ENCODE measurements at regions not wholly inside any gene's neighbourhood (a gene's known extent, or its start where the extent isn't known, plus 50 kb on each side); places are given as distances from the start of the nearest gene placed in this dataset.

GRCh38 chr20:8082025-8082424, 50.0 kb upstream of the PLCB1 start:
- Histone ChIP-seq H2AFZ (ENCODE audit: control insufficient read depth, low read length) (no peak overlapping the region), H3K27me3 (ENCODE audit: control insufficient read depth, extremely low read depth, insufficient read depth, low read length) (no peaks in the 10 kb centered on the region), H3K9ac (ENCODE audit: control insufficient read depth, extremely low read depth, insufficient read depth, low read length) (no peak overlapping the region), H3K4me2 (ENCODE audit: control insufficient read depth, extremely low read depth, insufficient read depth, low read depth, low read length) (no peak overlapping the region), H3K4me1 (ENCODE audit: control insufficient read depth, extremely low read depth, insufficient read depth, low read length) (no peaks in the 10 kb centered on the region), H3K4me3 (ENCODE audit: control insufficient read depth in 2 of 3, extremely low read depth in 1 of 3, insufficient read depth in 2 of 3, low read depth in 1 of 3, low read length in 3 of 3) (no peak overlapping the region), H3K36me3 (ENCODE audit: control insufficient read depth in 2 of 2, extremely low read depth in 1 of 2, insufficient read depth in 2 of 2, low read length in 2 of 2) (no peaks in the 10 kb centered on the region), H3K27ac (ENCODE audit: control insufficient read depth, insufficient read depth, low read length) (no peak overlapping the region), H3K9me1 (ENCODE audit: control insufficient read depth, extremely low read depth, insufficient read depth, low read length) (no peaks in the 10 kb centered on the region), H3K79me2 (ENCODE audit: control insufficient read depth, insufficient read depth, low read length) (no peaks in the 10 kb centered on the region), H4K20me1 (ENCODE audit: control insufficient read depth, extremely low read depth, insufficient read depth, low read length) (no peaks in the 10 kb centered on the region), H3K9me3 (ENCODE audit: control insufficient read depth, low read depth, low read length) (no peaks in the 10 kb centered on the region)
- DNase-seq (ENCODE audit: low read depth, low spot score) (no peak), FAIRE-seq (no peak)
- TF ChIP-seq, protein P1, sequence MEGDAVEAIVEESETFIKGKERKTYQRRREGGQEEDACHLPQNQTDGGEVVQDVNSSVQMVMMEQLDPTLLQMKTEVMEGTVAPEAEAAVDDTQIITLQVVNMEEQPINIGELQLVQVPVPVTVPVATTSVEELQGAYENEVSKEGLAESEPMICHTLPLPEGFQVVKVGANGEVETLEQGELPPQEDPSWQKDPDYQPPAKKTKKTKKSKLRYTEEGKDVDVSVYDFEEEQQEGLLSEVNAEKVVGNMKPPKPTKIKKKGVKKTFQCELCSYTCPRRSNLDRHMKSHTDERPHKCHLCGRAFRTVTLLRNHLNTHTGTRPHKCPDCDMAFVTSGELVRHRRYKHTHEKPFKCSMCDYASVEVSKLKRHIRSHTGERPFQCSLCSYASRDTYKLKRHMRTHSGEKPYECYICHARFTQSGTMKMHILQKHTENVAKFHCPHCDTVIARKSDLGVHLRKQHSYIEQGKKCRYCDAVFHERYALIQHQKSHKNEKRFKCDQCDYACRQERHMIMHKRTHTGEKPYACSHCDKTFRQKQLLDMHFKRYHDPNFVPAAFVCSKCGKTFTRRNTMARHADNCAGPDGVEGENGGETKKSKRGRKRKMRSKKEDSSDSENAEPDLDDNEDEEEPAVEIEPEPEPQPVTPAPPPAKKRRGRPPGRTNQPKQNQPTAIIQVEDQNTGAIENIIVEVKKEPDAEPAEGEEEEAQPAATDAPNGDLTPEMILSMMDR (optimal IDR thresholded peaks at IDR 0.05 in 1 of 3, IDR thresholded peaks at IDR 0.05 in 1 of 3, conservative IDR thresholded peaks at IDR 0.05 in 1 of 3; ENCODE audit: extremely low read depth in 1 of 3, insufficient read depth in 2 of 3, low read length in 3 of 3): peak; percentile 16 to 56 (median 22)
- no peak for TF ChIP-seq EZH2 (IDR thresholded peaks at IDR 0.05; ENCODE audit: low read length)
- dilution Hi-C loops (cut with MboI; ENCODE audit: extremely low pct_ligation_motif_present, low sequenced_read_pairs): no loop called here

All from keratinocyte (primary cell).